Heart right ventricle (tissue), 16 donors: ENCODE measurements at regions not wholly inside any gene's neighbourhood (a gene's known extent, or its start where the extent isn't known, plus 50 kb on each side); places are given as distances from the start of the nearest gene placed in this dataset.

Experiments used
- ATAC-seq, 8 donors: fragments of 200-7000 bp; cut with Tn5 transposase; one replicate each; pipeline ENCODE4 v1.9.1; 2020; ENCODE audit warnings: mild to moderate bottlenecking in 8 of 8, moderate library complexity in 8 of 8, moderate number of reproducible peaks in 1 of 8
- DNase-seq, 2 donors: peaks; one replicate each; pipeline ENCODE4 v3.0.0-alpha.2; 2020
- H3K27ac ChIP-seq, 10 donors: fragments of 200-600 bp; sonication (generic) in 2 of 10; one replicate each; pipeline versions ENCODE4 v1.5.0 to v1.8.0; 2020 to 2022; ENCODE audit warnings: mild to moderate bottlenecking in 3 of 10
- H3K27me3 ChIP-seq, 7 donors: fragments of 200-600 bp; one replicate each; pipeline ENCODE4 v1.8.0; 2021 to 2022; ENCODE audit warnings: mild to moderate bottlenecking in 2 of 7
- H3K36me3 ChIP-seq, 9 donors: fragments of 200-600 bp; sonication (generic) in 1 of 9; one replicate each; pipeline versions ENCODE4 v1.5.0 to v1.8.0; 2020 to 2022; ENCODE audit warnings: mild to moderate bottlenecking in 2 of 9
- H3K4me1 ChIP-seq, 9 donors: fragments of 200-600 bp; sonication (generic) in 1 of 9; one replicate each; pipeline versions ENCODE4 v1.5.0 to v1.8.0; 2020 to 2022; ENCODE audit warnings: mild to moderate bottlenecking in 4 of 9
- H3K4me3 ChIP-seq, 10 donors: fragments of 200-600 bp; sonication (generic) in 2 of 10; one replicate each; pipeline versions ENCODE4 v1.5.0 to v1.8.0; 2020 to 2022; ENCODE audit warnings: mild to moderate bottlenecking in 7 of 10, moderate library complexity in 2 of 10
- H3K9me3 ChIP-seq, 11 donors: fragments of 200-600 bp in 10 of 11; sonication (generic) in 2 of 11; one replicate each; pipeline versions ENCODE4 v1.5.0 to v1.8.0; 2013 to 2022; ENCODE audit warnings: mild to moderate bottlenecking in 2 of 11, control low read depth in 1 of 11, moderate library complexity in 1 of 11
- CTCF ChIP-seq, 9 donors: fragments of 200-600 bp; sonication (generic) in 2 of 9; IDR thresholded peaks; one replicate each; pipeline versions ENCODE4 v1.5.0 to v1.8.0; 2021 to 2022; ENCODE audit warnings: antibody characterized with exemption in 9 of 9, mild to moderate bottlenecking in 5 of 9, moderate library complexity in 1 of 9
- WGBS, 2 donors: extraction: QIAGEN DNeasy Blood & Tissue Kit; methylation state at CpG; one replicate each; pipeline ENCODE4 v1.1.7; 2013; ENCODE audit warnings: inconsistent platforms in 1 of 2; 5-methylcytosine and 5-hydroxymethylcytosine counted together
- intact Hi-C, 10 donors: fragments of 100-400 bp; cut with DNase I; formaldehyde crosslinking; loops; one replicate each; pipeline versions ENCODE4 v1.11.1 to v1.14.2; 2022
- donor health status: Arrhythmogenic right ventricular cardiomyopathy.
- donor health status: ischemic (EF 13 %, LVEDD 7.1; RV severe dilation, severe dysfunction).
- donor health status: healthy with polysubstance abuse.
- donor health status: DM: no; HTN: yes; CAD: no.
- donor health status: DM: no; HTN: no; CAD: no.
- donor health status: ischemic (EF 25% LVEDD 6.9; RV normal size, moderate dysfunction).
- donor health status: ischemic (EF 25% LVEDD 5.7; RV mildly dilated, moderate dysfunction).
- donor health status: healthy.
- donor health status: DM: yes; HTN: yes; CAD: no.
- donor health status: Ischemic cardiomyopathy.
- donor health status: ischemic (EF 35%, LVEDD 5.7; RV mildly dilated, moderate dysfunction).
- donor health status: nonischemic (EF 11% LVEDD 7.7; RV severe dilation, severe dysfunction).
- donor health status: DM: yes; HTN: yes; CAD: no.
- donor health status: PGD.
- donor health status: ischemic (EF 29% LVEDD 5.4; RV normal size, mild dysfunction).
- donor health status: nonischemic (EF 23%, LVEDD 6.1; RV moderate dilation, normal function).

- Histone ChIP-seq H3K4me3 (no peak overlapping the region), H3K36me3 (no peaks in the 10 kb centered on the region), H3K27me3 (peaks cover 0 to 25% (median 0%) of the 10 kb centered on the region in 7 donors), H3K27ac (no peak overlapping the region), H3K9me3 (peaks cover 0 to 12% (median 0%) of the 10 kb centered on the region in 11 donors), H3K4me1 (no peaks in the 10 kb centered on the region)
- ATAC-seq (no peak), DNase-seq (no peak)
- intact Hi-C loops: loop anchor here in 1 of 10 donors (10.0 kb wide), 1 partner anchor 1411 kb away; no protein-coding TSS in a partner anchor
- TF ChIP-seq CTCF (IDR thresholded peaks at IDR 0.05): no peak
- WGBS, 2 donors: 37 to 56% methylated on average over 5 of the region's 5 CpGs
These were observed 250.9 kb downstream of the DCDC2C start for GRCh38 chr2:3954261-3954660.

GRCh38 chr2:3956406-3956805 is 253.0 kb downstream of the DCDC2C start:
- Histone ChIP-seq H3K27ac (no peak overlapping the region), H3K4me3 (no peak overlapping the region), H3K36me3 (no peaks in the 10 kb centered on the region), H3K4me1 (no peaks in the 10 kb centered on the region), H3K9me3 (peaks cover 0 to 3% (median 0%) of the 10 kb centered on the region in 11 donors), H3K27me3 (peaks cover 0 to 17% (median 0%) of the 10 kb centered on the region in 7 donors)
- intact Hi-C loops: loop anchor here in 1 of 10 donors (10.0 kb wide), 1 partner anchor 1408 kb away; no protein-coding TSS in a partner anchor
- no peak for DNase-seq
- WGBS, 2 donors: 67 to 73% methylated on average over 8 of the region's 8 CpGs
- no peak for ATAC-seq
- no peak for TF ChIP-seq CTCF (IDR thresholded peaks at IDR 0.05)

- Histone ChIP-seq H3K36me3 (no peaks in the 10 kb centered on the region), H3K4me3 (no peak overlapping the region), H3K4me1 (no peaks in the 10 kb centered on the region), H3K27ac (no peak overlapping the region), H3K27me3 (peaks cover 0 to 17% (median 0%) of the 10 kb centered on the region in 7 donors), H3K9me3 (no peaks in the 10 kb centered on the region)
- no peak for ATAC-seq
- intact Hi-C loops: loop anchor here in 2 of 10 donors (1.0 to 10.0 kb wide), 2 partner anchors 28 to 1408 kb away; no protein-coding TSS in a partner anchor
- no peak for DNase-seq
- no peak for TF ChIP-seq CTCF (IDR thresholded peaks at IDR 0.05)
- WGBS, 2 donors: 73 to 81% methylated on average over 13 of the region's 13 CpGs
These were observed 253.5 kb downstream of the DCDC2C start for GRCh38 chr2:3956892-3957291.

GRCh38 chr2:3958465-3958864 is 255.1 kb downstream of the DCDC2C start:
- Histone ChIP-seq H3K4me3 (no peak overlapping the region), H3K4me1 (no peaks in the 10 kb centered on the region), H3K9me3 (no peaks in the 10 kb centered on the region), H3K27me3 (peaks cover 0 to 27% (median 0%) of the 10 kb centered on the region in 7 donors), H3K36me3 (no peaks in the 10 kb centered on the region), H3K27ac (no peak overlapping the region)
- intact Hi-C loops: loop anchor here in 1 of 10 donors (10.0 kb wide), 1 partner anchor 1406 kb away; no protein-coding TSS in a partner anchor
- no peak for TF ChIP-seq CTCF (IDR thresholded peaks at IDR 0.05)
- ATAC-seq (no peak), DNase-seq (no peak)
- WGBS, 2 donors: 63 to 66% methylated on average over 9 of the region's 9 CpGs
